ENCODE measurements at regions not wholly inside any gene's neighbourhood (a gene's known extent, or its start where the extent isn't known, plus 50 kb on each side); places are given as distances from the start of the nearest gene placed in this dataset.

DNA sequence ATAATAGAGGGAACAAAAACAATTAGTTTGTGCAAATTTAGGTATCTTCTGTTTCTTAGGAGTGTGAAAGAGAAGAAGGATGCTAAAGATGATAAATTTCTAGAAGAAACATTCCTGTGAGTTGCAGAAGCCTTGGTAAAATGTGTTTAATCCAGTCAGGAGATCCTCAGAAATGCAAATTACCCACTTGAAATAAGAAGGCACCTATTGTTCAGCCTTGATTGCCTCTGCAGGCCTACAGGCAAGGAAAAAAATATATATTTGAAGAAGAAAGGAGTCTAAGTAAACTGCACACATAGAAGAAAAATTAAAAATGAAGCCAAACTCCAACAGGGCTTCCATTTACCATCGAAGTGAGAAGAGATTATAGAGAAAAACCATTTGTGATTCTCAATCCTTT is 51.0 kb upstream of the LHX8 start:
- no peaks in the 10 kb centered on the region for H3K36me3 ChIP-seq
- TF ChIP-seq, protein P1, sequence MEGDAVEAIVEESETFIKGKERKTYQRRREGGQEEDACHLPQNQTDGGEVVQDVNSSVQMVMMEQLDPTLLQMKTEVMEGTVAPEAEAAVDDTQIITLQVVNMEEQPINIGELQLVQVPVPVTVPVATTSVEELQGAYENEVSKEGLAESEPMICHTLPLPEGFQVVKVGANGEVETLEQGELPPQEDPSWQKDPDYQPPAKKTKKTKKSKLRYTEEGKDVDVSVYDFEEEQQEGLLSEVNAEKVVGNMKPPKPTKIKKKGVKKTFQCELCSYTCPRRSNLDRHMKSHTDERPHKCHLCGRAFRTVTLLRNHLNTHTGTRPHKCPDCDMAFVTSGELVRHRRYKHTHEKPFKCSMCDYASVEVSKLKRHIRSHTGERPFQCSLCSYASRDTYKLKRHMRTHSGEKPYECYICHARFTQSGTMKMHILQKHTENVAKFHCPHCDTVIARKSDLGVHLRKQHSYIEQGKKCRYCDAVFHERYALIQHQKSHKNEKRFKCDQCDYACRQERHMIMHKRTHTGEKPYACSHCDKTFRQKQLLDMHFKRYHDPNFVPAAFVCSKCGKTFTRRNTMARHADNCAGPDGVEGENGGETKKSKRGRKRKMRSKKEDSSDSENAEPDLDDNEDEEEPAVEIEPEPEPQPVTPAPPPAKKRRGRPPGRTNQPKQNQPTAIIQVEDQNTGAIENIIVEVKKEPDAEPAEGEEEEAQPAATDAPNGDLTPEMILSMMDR (IDR thresholded peaks at IDR 0.05; ENCODE audit: low read depth, low read length), result no peak
- no peaks in the 10 kb centered on the region for H3K9me3 ChIP-seq (ENCODE audit: severe bottlenecking)
- no peak overlapping the region for H3K4me3 ChIP-seq (ENCODE audit: low read depth, low read length)
- no peak overlapping the region for H3K27ac ChIP-seq
- no peaks in the 10 kb centered on the region for H3K27me3 ChIP-seq (ENCODE audit: insufficient read depth, low read depth, severe bottlenecking)
- DNase-seq, result no peak

DNA sequence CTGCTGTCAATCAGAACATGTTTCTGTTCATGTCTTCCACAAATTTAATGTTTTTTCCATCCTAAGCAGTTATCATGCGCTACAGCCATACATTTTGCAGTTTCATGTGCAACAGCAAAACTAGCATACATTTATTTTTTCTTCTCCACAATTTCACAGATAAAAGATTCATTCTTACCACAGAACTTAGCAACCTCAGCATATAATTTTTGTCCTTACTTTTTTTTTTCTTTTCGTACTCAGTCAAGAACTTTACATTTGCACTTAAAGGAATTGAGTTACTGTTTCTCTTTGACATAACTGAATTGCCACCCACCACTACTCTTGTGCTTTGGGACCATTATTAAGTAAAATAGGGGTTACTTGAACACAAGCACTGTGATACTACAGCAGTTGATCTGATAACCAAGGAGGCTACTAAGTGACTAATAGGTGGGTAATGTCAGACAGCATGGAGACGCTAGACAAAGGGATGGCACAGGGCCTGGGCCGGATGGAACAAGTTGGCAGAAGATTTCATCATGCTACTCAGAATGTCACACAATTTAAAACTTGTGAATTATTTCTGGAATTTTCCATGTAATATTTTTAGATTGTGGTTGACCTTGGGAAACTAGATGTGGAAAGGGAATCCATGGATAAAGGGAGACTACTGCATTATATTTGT is 50.2 kb upstream of the LHX8 start:
- no peaks in the 10 kb centered on the region for H3K9me3 ChIP-seq (ENCODE audit: severe bottlenecking)
- no peaks in the 10 kb centered on the region for H3K36me3 ChIP-seq
- no peaks in the 10 kb centered on the region for H3K27me3 ChIP-seq (ENCODE audit: insufficient read depth, low read depth, severe bottlenecking)
- no peak overlapping the region for H3K4me3 ChIP-seq (ENCODE audit: low read depth, low read length)
- TF ChIP-seq, protein P1 (IDR thresholded peaks at IDR 0.05; ENCODE audit: low read depth, low read length), result no peak
- H3K27ac ChIP-seq, result no peak overlapping the region
- no peak for DNase-seq
